GM23338 (cell line): ENCODE measurements at regions not wholly inside any gene's neighbourhood (a gene's known extent, or its start where the extent isn't known, plus 50 kb on each side); places are given as distances from the start of the nearest gene placed in this dataset.

ENCODE experiments used
- ATAC-seq: fragments of 200-7000 bp; cut with Tn5 transposase; 3 replicates; pipeline ENCODE4 v1.9.1; 2020
- DNase-seq: peaks from one replicate; pipeline ENCODE4 v3.0.0-alpha.2; 2015; ENCODE audit warnings: low spot score
- H2AFZ ChIP-seq: fragments of 200-600 bp; sonication (generic); 2 replicates; pipeline ENCODE4 v1.8.0; 2016; ENCODE audit warnings: antibody characterized with exemption, mild to moderate bottlenecking, moderate library complexity
- H3F3A ChIP-seq: fragments of 200-600 bp; sonication (generic); replicated peaks from 2 replicates; pipeline ENCODE4 v1.8.0; 2017; ENCODE audit warnings: antibody characterized with exemption, mixed run types, low read depth
- H3K27ac ChIP-seq: fragments of 200-600 bp; sonication (generic); 2 replicates; pipeline ENCODE4 v1.6.1; 2016; ENCODE audit warnings: low read depth
- H3K27me3 ChIP-seq: fragments of 200-600 bp; sonication (generic); 2 replicates; pipeline ENCODE4 v1.8.0; 2016; ENCODE audit warnings: mild to moderate bottlenecking, mixed run types, moderate library complexity; ENCODE audit not compliant: insufficient read depth
- H3K36me3 ChIP-seq: fragments of 200-600 bp; sonication (generic); 2 replicates; pipeline ENCODE4 v1.8.0; 2016; ENCODE audit warnings: mild to moderate bottlenecking; ENCODE audit not compliant: insufficient read depth
- H3K4me1 ChIP-seq: fragments of 200-600 bp; sonication (generic); 2 replicates; pipeline ENCODE4 v1.8.0; 2016; ENCODE audit warnings: mild to moderate bottlenecking, moderate library complexity; ENCODE audit not compliant: insufficient read depth
- H3K4me2 ChIP-seq: fragments of 200-600 bp; sonication (generic); 2 replicates; pipeline ENCODE4 v1.7.1; 2017; ENCODE audit warnings: mixed run types
- H3K4me3 ChIP-seq: fragments of 200-600 bp; sonication (generic); 2 replicates; pipeline ENCODE4 v1.6.1; 2016; ENCODE audit warnings: mixed run types
- H3K79me2 ChIP-seq: fragments of 200-600 bp; sonication (generic); replicated peaks from 2 replicates; pipeline ENCODE4 v1.8.0; 2017; ENCODE audit warnings: mild to moderate bottlenecking; ENCODE audit not compliant: insufficient read depth
- H3K9me2 ChIP-seq: fragments of 200-600 bp; sonication (generic); 2 replicates; pipeline ENCODE4 v1.8.0; 2017; ENCODE audit not compliant: insufficient read depth
- H4K20me1 ChIP-seq: fragments of 200-600 bp; sonication (generic); replicated peaks from 2 replicates; pipeline ENCODE4 v1.8.0; 2017; ENCODE audit warnings: mild to moderate bottlenecking; ENCODE audit not compliant: insufficient read depth
- H3K27ac Mint-ChIP-seq: 2 replicates; pipeline ENCODE4 v1.8.0; 2020; ENCODE audit warnings: inconsistent platforms, mild to moderate bottlenecking, moderate library complexity, mixed read lengths
- H3K27me3 Mint-ChIP-seq: 3 replicates; pipeline ENCODE4 v1.8.0; 2022; ENCODE audit warnings: low read depth, mild to moderate bottlenecking, moderate library complexity, mixed read lengths, inconsistent platforms; ENCODE audit not compliant: insufficient read depth, poor library complexity
- H3K36me3 Mint-ChIP-seq: 3 replicates; pipeline ENCODE4 v1.8.0; 2021; ENCODE audit warnings: low read depth, mild to moderate bottlenecking, inconsistent platforms, moderate library complexity, mixed read lengths
- H3K4me1 Mint-ChIP-seq: 3 replicates; pipeline ENCODE4 v1.8.0; 2020; ENCODE audit warnings: mild to moderate bottlenecking, inconsistent platforms, mixed read lengths
- H3K4me3 Mint-ChIP-seq: 3 replicates; pipeline ENCODE4 v1.8.0; 2021; ENCODE audit warnings: moderate library complexity, mild to moderate bottlenecking, inconsistent platforms, mixed read lengths
- H3K9me3 Mint-ChIP-seq: 3 replicates; pipeline ENCODE4 v1.8.0; 2020; ENCODE audit warnings: moderate library complexity, mild to moderate bottlenecking, inconsistent platforms, mixed read lengths
- CTCF ChIP-seq, 2 experiments: fragments of 200-600 bp in 1 of 2; sonication (generic) in 1 of 2; conservative IDR thresholded peaks; 2 replicates each; pipeline versions ENCODE4 v1.5.1 to v1.6.1; 2016 to 2017; ENCODE audit warnings: antibody characterized with exemption in 2 of 2, low read depth in 2 of 2, mild to moderate bottlenecking in 2 of 2, moderate library complexity in 1 of 2
- EZH2 ChIP-seq: fragments of 200-600 bp; sonication (generic); IDR thresholded peaks from one replicate; pipeline ENCODE4 v1.8.0; 2017; ENCODE audit warnings: antibody characterized with exemption, mild to moderate bottlenecking, low read depth; ENCODE audit not compliant: unreplicated experiment
- JUNB ChIP-seq: IDR thresholded peaks from one replicate; pipeline ENCODE4 v1.6.1; 2016; ENCODE audit warnings: antibody characterized with exemption; ENCODE audit not compliant: unreplicated experiment
- NANOG ChIP-seq: IDR thresholded peaks from 2 replicates; pipeline ENCODE4 v1.6.1; 2016; ENCODE audit warnings: antibody characterized with exemption, borderline replicate concordance
- POLR2AphosphoS5 ChIP-seq: IDR thresholded peaks from 2 replicates; pipeline ENCODE4 v1.6.1; 2016; ENCODE audit warnings: antibody characterized with exemption, low read depth
- ZNF114 ChIP-seq: fragments of 250-450 bp; sonication (Bioruptor Pico); IDR thresholded peaks from 2 replicates; pipeline ENCODE4 v1.5.0; 2020; ENCODE audit warnings: mild to moderate bottlenecking, moderate library complexity
- ZNF331 ChIP-seq: fragments of 250-450 bp; sonication (Bioruptor Pico); IDR thresholded peaks from 2 replicates; pipeline ENCODE4 v1.5.0; 2020; ENCODE audit warnings: low read depth, mild to moderate bottlenecking, moderate library complexity
- ZNF462 ChIP-seq: fragments of 250-450 bp; sonication (Bioruptor Pico); IDR thresholded peaks from 2 replicates; pipeline ENCODE4 v1.5.0; 2020; ENCODE audit warnings: mild to moderate bottlenecking, moderate library complexity

- TF ChIP-seq NANOG (no peak), CTCF (conservative IDR thresholded peaks at IDR 0.05; ENCODE audit: low read depth in 2 of 2) (no peak), EZH2 (no peak), JUNB (no peak), POLR2AphosphoS5 (no peak), ZNF114 (CRISPR knock-in tag) (no peak)
Measured at GRCh38 chr10:90986870-90987269, 66.0 kb upstream of the ANKRD1 start (continued).

- no peak for TF ChIP-seq ZNF462 (CRISPR knock-in tag)
- no peak for TF ChIP-seq POLR2AphosphoS5
- TF ChIP-seq ZNF331 = no peak
- no peak overlapping the region for H3K4me2 ChIP-seq
- H3K4me1 ChIP-seq = no peaks in the 10 kb centered on the region
- no peaks in the 10 kb centered on the region for H3F3A ChIP-seq
- no peak overlapping the region for H3K4me3 Mint-ChIP-seq
- no peaks in the 10 kb centered on the region; the same call in 2 of the 3 replicates for H3K9me3 Mint-ChIP-seq
- peaks cover 3% of the 10 kb centered on the region for H3K27me3 Mint-ChIP-seq
- ATAC-seq = no peak
- no peak overlapping the region for H3K4me3 ChIP-seq
- no peaks in the 10 kb centered on the region for H3K36me3 Mint-ChIP-seq
- H3K9me2 ChIP-seq = no peaks in the 10 kb centered on the region
- H3K27ac Mint-ChIP-seq = no peak overlapping the region
- H3K27me3 ChIP-seq = peaks cover 14% of the 10 kb centered on the region; the same call in 1 of the 2 replicates
- peaks cover 3% of the 10 kb centered on the region; the same call in 1 of the 3 replicates for H3K4me1 Mint-ChIP-seq
- no peaks in the 10 kb centered on the region for H3K36me3 ChIP-seq
- no peak for DNase-seq
- H2AFZ ChIP-seq = no peak overlapping the region
- H3K27ac ChIP-seq = no peak overlapping the region
- H4K20me1 ChIP-seq = no peaks in the 10 kb centered on the region
- no peaks in the 10 kb centered on the region for H3K79me2 ChIP-seq
Measured at GRCh38 chr10:90987383-90987782, 66.5 kb upstream of the ANKRD1 start.
